ENCODE measurements at regions not wholly inside any gene's neighbourhood (a gene's known extent, or its start where the extent isn't known, plus 50 kb on each side); places are given as distances from the start of the nearest gene placed in this dataset.

DNA sequence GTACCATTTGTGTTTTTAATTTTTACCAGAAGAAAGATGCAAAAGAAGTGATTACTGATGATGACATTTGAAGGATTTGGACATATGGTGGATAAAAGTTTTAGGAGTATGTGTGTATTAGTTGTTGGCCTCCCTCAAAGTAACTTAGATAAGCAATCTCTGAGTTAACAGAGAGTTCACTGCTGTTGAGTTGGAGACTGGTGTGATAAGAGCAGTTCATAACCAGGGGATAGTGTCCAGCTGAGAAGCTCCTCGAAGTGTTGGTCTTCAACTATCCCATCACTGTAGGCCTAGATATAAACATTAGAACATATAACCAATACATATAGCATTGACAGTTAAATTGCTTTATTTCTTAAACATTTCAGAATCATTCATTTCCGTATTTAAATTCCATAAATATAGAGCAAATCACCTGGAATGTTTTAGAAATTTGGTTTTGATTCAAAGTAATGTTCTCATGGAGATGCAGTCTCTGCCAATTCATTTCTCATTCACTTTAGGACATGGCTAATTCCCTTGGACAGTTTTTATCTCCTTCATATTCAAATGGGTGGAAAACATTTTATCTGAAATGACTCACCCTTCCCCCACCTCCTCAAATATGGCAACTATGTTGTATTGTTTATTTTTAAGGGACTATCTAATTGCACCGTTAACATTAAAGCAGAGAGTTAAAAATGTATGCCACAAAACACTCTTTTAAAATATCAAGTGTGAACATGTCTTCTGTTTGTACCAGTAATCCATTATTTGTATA is 136.8 kb upstream of the SLC4A4 start:
- Histone ChIP-seq H3K27me3 (replicated peaks; ENCODE audit: control insufficient read depth, insufficient read depth, low read length, poor library complexity, severe bottlenecking) (no peaks in the 10 kb centered on the region), H3K27ac (ENCODE audit: insufficient read depth, low read length, poor library complexity, severe bottlenecking) (no peak overlapping the region), H3K36me3 (ENCODE audit: control insufficient read depth, insufficient read depth, low read length) (no peaks in the 10 kb centered on the region), H3K4me1 (ENCODE audit: control insufficient read depth, insufficient read depth, low read length, poor library complexity, severe bottlenecking) (no peaks in the 10 kb centered on the region), H3K9me3 (ENCODE audit: control insufficient read depth, low read length) (no peaks in the 10 kb centered on the region), H3K4me3 (ENCODE audit: insufficient read depth, low read depth, low read length, poor library complexity, severe bottlenecking) (no peak overlapping the region)
- DNase-seq, result no peak

DNA sequence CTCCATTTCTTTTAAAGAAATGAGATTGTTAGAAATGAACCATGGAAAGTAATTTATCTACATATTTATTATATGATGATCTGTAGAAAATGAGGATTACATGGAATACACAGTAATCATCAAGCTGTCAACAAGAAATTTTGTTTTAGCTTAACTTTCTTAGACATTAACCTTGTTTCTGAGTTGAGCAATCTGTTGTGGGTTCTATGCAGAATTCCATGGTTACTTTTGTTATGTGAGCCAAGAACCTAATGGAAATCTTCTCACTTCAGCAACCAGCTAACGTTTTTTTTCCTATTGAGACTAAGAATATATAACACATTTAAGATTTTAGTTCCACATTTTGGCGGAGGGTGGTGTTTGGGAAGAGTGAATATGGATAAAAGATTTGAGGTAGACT is 136.1 kb upstream of the SLC4A4 start:
- Histone ChIP-seq H3K36me3 (ENCODE audit: control insufficient read depth, insufficient read depth, low read length) (no peaks in the 10 kb centered on the region), H3K4me1 (ENCODE audit: control insufficient read depth, insufficient read depth, low read length, poor library complexity, severe bottlenecking) (no peaks in the 10 kb centered on the region), H3K4me3 (ENCODE audit: insufficient read depth, low read depth, low read length, poor library complexity, severe bottlenecking) (no peak overlapping the region), H3K27me3 (replicated peaks; ENCODE audit: control insufficient read depth, insufficient read depth, low read length, poor library complexity, severe bottlenecking) (no peaks in the 10 kb centered on the region), H3K27ac (ENCODE audit: insufficient read depth, low read length, poor library complexity, severe bottlenecking) (no peak overlapping the region), H3K9me3 (ENCODE audit: control insufficient read depth, low read length) (no peaks in the 10 kb centered on the region)
- no peak for DNase-seq

GRCh38 chr4:71204056-71204455 is 134.8 kb upstream of the SLC4A4 start:
- no peaks in the 10 kb centered on the region for H3K4me1 ChIP-seq (ENCODE audit: control insufficient read depth, insufficient read depth, low read length, poor library complexity, severe bottlenecking)
- H3K27me3 ChIP-seq (replicated peaks; ENCODE audit: control insufficient read depth, insufficient read depth, low read length, poor library complexity, severe bottlenecking), result no peaks in the 10 kb centered on the region
- no peaks in the 10 kb centered on the region for H3K36me3 ChIP-seq (ENCODE audit: control insufficient read depth, insufficient read depth, low read length)
- H3K27ac ChIP-seq (ENCODE audit: insufficient read depth, low read length, poor library complexity, severe bottlenecking), result no peak overlapping the region
- no peaks in the 10 kb centered on the region for H3K9me3 ChIP-seq (ENCODE audit: control insufficient read depth, low read length)
- no peak for DNase-seq
- H3K4me3 ChIP-seq (ENCODE audit: insufficient read depth, low read depth, low read length, poor library complexity, severe bottlenecking), result no peak overlapping the region

DNA sequence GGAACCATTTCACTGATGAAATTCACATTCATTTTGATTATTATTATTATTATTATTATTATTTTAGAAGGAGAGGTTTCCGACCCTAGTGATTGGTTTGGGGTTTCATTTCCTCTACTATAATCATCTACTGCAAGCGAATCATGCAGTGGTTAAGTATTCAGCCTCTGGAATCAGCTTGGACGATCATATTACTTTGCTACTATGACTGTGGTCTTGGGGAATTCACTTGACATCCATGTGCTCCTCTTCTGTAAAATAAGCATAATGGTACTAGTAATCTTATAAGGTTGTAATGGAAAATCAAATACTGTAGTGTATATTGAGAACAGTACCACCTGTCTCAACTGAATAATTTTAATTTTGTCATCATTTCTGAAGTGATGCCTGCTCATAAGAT is 132.1 kb upstream of the SLC4A4 start:
- Histone ChIP-seq H3K27me3 (replicated peaks; ENCODE audit: control insufficient read depth, insufficient read depth, low read length, poor library complexity, severe bottlenecking) (no peaks in the 10 kb centered on the region), H3K36me3 (ENCODE audit: control insufficient read depth, insufficient read depth, low read length) (no peaks in the 10 kb centered on the region), H3K9me3 (ENCODE audit: control insufficient read depth, low read length) (no peaks in the 10 kb centered on the region), H3K4me1 (ENCODE audit: control insufficient read depth, insufficient read depth, low read length, poor library complexity, severe bottlenecking) (no peaks in the 10 kb centered on the region), H3K27ac (ENCODE audit: insufficient read depth, low read length, poor library complexity, severe bottlenecking) (no peak overlapping the region), H3K4me3 (ENCODE audit: insufficient read depth, low read depth, low read length, poor library complexity, severe bottlenecking) (no peak overlapping the region)
- no peak for DNase-seq

GRCh38 chr4:71209161-71209560 is 129.7 kb upstream of the SLC4A4 start:
- DNase-seq, result no peak
- H3K9me3 ChIP-seq (ENCODE audit: control insufficient read depth, low read length), result no peaks in the 10 kb centered on the region
- no peaks in the 10 kb centered on the region for H3K4me1 ChIP-seq (ENCODE audit: control insufficient read depth, insufficient read depth, low read length, poor library complexity, severe bottlenecking)
- no peaks in the 10 kb centered on the region for H3K36me3 ChIP-seq (ENCODE audit: control insufficient read depth, insufficient read depth, low read length)
- no peak overlapping the region for H3K4me3 ChIP-seq (ENCODE audit: insufficient read depth, low read depth, low read length, poor library complexity, severe bottlenecking)
- no peak overlapping the region for H3K27ac ChIP-seq (ENCODE audit: insufficient read depth, low read length, poor library complexity, severe bottlenecking)
- no peaks in the 10 kb centered on the region for H3K27me3 ChIP-seq (replicated peaks; ENCODE audit: control insufficient read depth, insufficient read depth, low read length, poor library complexity, severe bottlenecking)

- Histone ChIP-seq H3K27ac (ENCODE audit: insufficient read depth, low read length, poor library complexity, severe bottlenecking) (no peak overlapping the region), H3K4me1 (ENCODE audit: control insufficient read depth, insufficient read depth, low read length, poor library complexity, severe bottlenecking) (no peaks in the 10 kb centered on the region), H3K36me3 (ENCODE audit: control insufficient read depth, insufficient read depth, low read length) (no peaks in the 10 kb centered on the region), H3K27me3 (replicated peaks; ENCODE audit: control insufficient read depth, insufficient read depth, low read length, poor library complexity, severe bottlenecking) (no peaks in the 10 kb centered on the region), H3K4me3 (ENCODE audit: insufficient read depth, low read depth, low read length, poor library complexity, severe bottlenecking) (no peak overlapping the region), H3K9me3 (ENCODE audit: control insufficient read depth, low read length) (no peaks in the 10 kb centered on the region)
- no peak for DNase-seq
Measured at GRCh38 chr4:71210823-71211222, 128.0 kb upstream of the SLC4A4 start.

DNA sequence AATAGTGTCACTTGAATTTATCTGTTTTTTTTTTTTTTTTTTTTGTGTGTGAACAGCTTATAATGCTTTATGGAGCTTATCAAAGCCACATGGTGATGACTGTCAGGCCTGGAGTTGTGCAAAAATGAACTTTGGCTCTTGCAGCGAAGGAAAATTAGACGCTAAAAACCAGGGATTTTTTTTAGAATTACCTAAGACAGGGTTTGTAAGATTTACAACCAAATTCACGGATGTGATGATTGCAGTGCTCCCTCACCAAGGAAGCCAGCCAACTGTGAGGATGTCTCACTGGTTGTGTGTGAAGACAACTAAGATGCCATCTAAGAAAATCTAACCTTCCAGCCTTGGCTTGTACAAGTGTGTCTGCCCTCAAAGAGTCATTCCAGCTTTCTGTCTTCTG is 127.1 kb upstream of the SLC4A4 start:
- Histone ChIP-seq H3K4me1 (ENCODE audit: control insufficient read depth, insufficient read depth, low read length, poor library complexity, severe bottlenecking) (no peaks in the 10 kb centered on the region), H3K4me3 (ENCODE audit: insufficient read depth, low read depth, low read length, poor library complexity, severe bottlenecking) (no peak overlapping the region)
- DNase-seq, result no peak

GRCh38 chr4:71212216-71212615 is 126.6 kb upstream of the SLC4A4 start:
- H3K4me1 ChIP-seq (ENCODE audit: control insufficient read depth, insufficient read depth, low read length, poor library complexity, severe bottlenecking), result no peaks in the 10 kb centered on the region
- no peak for DNase-seq

More for the DNA sequence above, 127.1 kb upstream of the SLC4A4 start:
- Histone ChIP-seq H3K9me3 (ENCODE audit: control insufficient read depth, low read length) (no peaks in the 10 kb centered on the region), H3K27ac (ENCODE audit: insufficient read depth, low read length, poor library complexity, severe bottlenecking) (no peak overlapping the region), H3K27me3 (replicated peaks; ENCODE audit: control insufficient read depth, insufficient read depth, low read length, poor library complexity, severe bottlenecking) (no peaks in the 10 kb centered on the region), H3K36me3 (ENCODE audit: control insufficient read depth, insufficient read depth, low read length) (no peaks in the 10 kb centered on the region)

GRCh38 chr4:71214578-71214977 is 124.2 kb upstream of the SLC4A4 start:
- no peak for DNase-seq
- no peaks in the 10 kb centered on the region for H3K9me3 ChIP-seq (ENCODE audit: control insufficient read depth, low read length)
- no peaks in the 10 kb centered on the region for H3K36me3 ChIP-seq (ENCODE audit: control insufficient read depth, insufficient read depth, low read length)
- no peak overlapping the region for H3K27ac ChIP-seq (ENCODE audit: insufficient read depth, low read length, poor library complexity, severe bottlenecking)
- no peak overlapping the region for H3K4me3 ChIP-seq (ENCODE audit: insufficient read depth, low read depth, low read length, poor library complexity, severe bottlenecking)
- no peaks in the 10 kb centered on the region for H3K4me1 ChIP-seq (ENCODE audit: control insufficient read depth, insufficient read depth, low read length, poor library complexity, severe bottlenecking)
- no peaks in the 10 kb centered on the region for H3K27me3 ChIP-seq (replicated peaks; ENCODE audit: control insufficient read depth, insufficient read depth, low read length, poor library complexity, severe bottlenecking)

More at GRCh38 chr4:71212216-71212615, 126.6 kb upstream of the SLC4A4 start:
- no peaks in the 10 kb centered on the region for H3K36me3 ChIP-seq (ENCODE audit: control insufficient read depth, insufficient read depth, low read length)
- H3K27me3 ChIP-seq (replicated peaks; ENCODE audit: control insufficient read depth, insufficient read depth, low read length, poor library complexity, severe bottlenecking), result no peaks in the 10 kb centered on the region
- no peaks in the 10 kb centered on the region for H3K9me3 ChIP-seq (ENCODE audit: control insufficient read depth, low read length)
- H3K4me3 ChIP-seq (ENCODE audit: insufficient read depth, low read depth, low read length, poor library complexity, severe bottlenecking), result no peak overlapping the region
- no peak overlapping the region for H3K27ac ChIP-seq (ENCODE audit: insufficient read depth, low read length, poor library complexity, severe bottlenecking)

GRCh38 chr4:71216316-71216959 is 122.4 kb upstream of the SLC4A4 start:
- Histone ChIP-seq H3K27me3 (replicated peaks; ENCODE audit: control insufficient read depth, insufficient read depth, low read length, poor library complexity, severe bottlenecking) (no peaks in the 10 kb centered on the region), H3K36me3 (ENCODE audit: control insufficient read depth, insufficient read depth, low read length) (no peaks in the 10 kb centered on the region), H3K4me1 (ENCODE audit: control insufficient read depth, insufficient read depth, low read length, poor library complexity, severe bottlenecking) (no peaks in the 10 kb centered on the region), H3K4me3 (ENCODE audit: insufficient read depth, low read depth, low read length, poor library complexity, severe bottlenecking) (no peak overlapping the region), H3K27ac (ENCODE audit: insufficient read depth, low read length, poor library complexity, severe bottlenecking) (no peak overlapping the region), H3K9me3 (ENCODE audit: control insufficient read depth, low read length) (no peaks in the 10 kb centered on the region)
- DNase-seq, result no peak
